ENCODE measurements at regions not wholly inside any gene's neighbourhood (a gene's known extent, or its start where the extent isn't known, plus 50 kb on each side); places are given as distances from the start of the nearest gene placed in this dataset.

- no peak for TF ChIP-seq REST (IDR thresholded peaks at IDR 0.05)
- TF ChIP-seq HNF4A (conservative IDR thresholded peaks at IDR 0.05) = no peak
- TF ChIP-seq FOXA1 (IDR thresholded peaks at IDR 0.05) = no peak
- no peak for TF ChIP-seq FOXA2 (IDR thresholded peaks at IDR 0.05)
- TF ChIP-seq MAX (IDR thresholded peaks at IDR 0.05) = no peak
- TF ChIP-seq ATF3 (IDR thresholded peaks at IDR 0.05) = no peak
- no peak for TF ChIP-seq RXRA (IDR thresholded peaks at IDR 0.05)
- TF ChIP-seq TAF1 (conservative IDR thresholded peaks at IDR 0.05) = no peak
- no peak for TF ChIP-seq GABPA (IDR thresholded peaks at IDR 0.05 in 1 of 2, conservative IDR thresholded peaks at IDR 0.05 in 1 of 2)
Observed at GRCh38 chr2:238510911-238511613, 84.3 kb downstream of the ASB1 start (continued).

DNA sequence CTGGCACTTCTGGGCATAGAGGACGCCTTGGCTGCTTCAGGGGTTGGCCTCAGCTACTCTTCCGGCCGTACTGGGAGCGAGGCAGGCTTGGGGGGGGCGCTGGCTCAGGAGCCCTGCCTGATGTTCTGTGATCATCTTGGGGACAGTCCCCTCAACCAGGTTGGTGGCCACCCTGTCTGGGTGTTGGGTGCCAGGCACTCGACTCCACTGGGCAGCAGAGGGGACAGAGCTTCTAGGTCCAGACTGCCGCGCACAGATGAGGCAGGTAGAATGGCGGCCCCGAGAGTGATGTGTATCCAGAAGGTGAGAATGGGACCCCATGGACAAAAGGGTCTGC, 84.9 kb downstream of the ASB1 start:
- 90% methylated on average over 10 of the region's 10 CpGs for WGBS
- Histone ChIP-seq H3K36me3 (ENCODE audit: control insufficient read depth in 4 of 4, insufficient read depth in 3 of 4, low read depth in 1 of 4, low read length in 3 of 4) (peaks cover 0 to 1% (median 0%) of the 10 kb centered on the region in 4 donors), H3K27me3 (ENCODE audit: control insufficient read depth in 4 of 4, insufficient read depth in 4 of 4, low read length in 3 of 4) (no peaks in the 10 kb centered on the region), H3K4me3 (ENCODE audit: low read depth in 1 of 3, low read length in 3 of 3) (no peak overlapping the region), H3K27ac (ENCODE audit: low read depth in 1 of 2, low read length in 2 of 2) (no peak overlapping the region), H3K9ac (ENCODE audit: low read depth in 1 of 2, low read length in 2 of 2) (no peak overlapping the region), H3K9me3 (ENCODE audit: control insufficient read depth in 4 of 4, low read length in 3 of 4) (peaks cover 0 to 3% (median under 1%) of the 10 kb centered on the region in 4 donors), H3K4me1 (ENCODE audit: control insufficient read depth in 4 of 4, insufficient read depth in 4 of 4, low read length in 3 of 4) (no peaks in the 10 kb centered on the region)
- no peak for DNase-seq (ENCODE audit: low spot score)
- TF ChIP-seq HNF4A (conservative IDR thresholded peaks at IDR 0.05) (no peak), RXRA (IDR thresholded peaks at IDR 0.05) (no peak), REST (IDR thresholded peaks at IDR 0.05) (no peak), FOXA1 (IDR thresholded peaks at IDR 0.05) (no peak), MAX (IDR thresholded peaks at IDR 0.05) (no peak)
- TF ChIP-seq, protein P1, sequence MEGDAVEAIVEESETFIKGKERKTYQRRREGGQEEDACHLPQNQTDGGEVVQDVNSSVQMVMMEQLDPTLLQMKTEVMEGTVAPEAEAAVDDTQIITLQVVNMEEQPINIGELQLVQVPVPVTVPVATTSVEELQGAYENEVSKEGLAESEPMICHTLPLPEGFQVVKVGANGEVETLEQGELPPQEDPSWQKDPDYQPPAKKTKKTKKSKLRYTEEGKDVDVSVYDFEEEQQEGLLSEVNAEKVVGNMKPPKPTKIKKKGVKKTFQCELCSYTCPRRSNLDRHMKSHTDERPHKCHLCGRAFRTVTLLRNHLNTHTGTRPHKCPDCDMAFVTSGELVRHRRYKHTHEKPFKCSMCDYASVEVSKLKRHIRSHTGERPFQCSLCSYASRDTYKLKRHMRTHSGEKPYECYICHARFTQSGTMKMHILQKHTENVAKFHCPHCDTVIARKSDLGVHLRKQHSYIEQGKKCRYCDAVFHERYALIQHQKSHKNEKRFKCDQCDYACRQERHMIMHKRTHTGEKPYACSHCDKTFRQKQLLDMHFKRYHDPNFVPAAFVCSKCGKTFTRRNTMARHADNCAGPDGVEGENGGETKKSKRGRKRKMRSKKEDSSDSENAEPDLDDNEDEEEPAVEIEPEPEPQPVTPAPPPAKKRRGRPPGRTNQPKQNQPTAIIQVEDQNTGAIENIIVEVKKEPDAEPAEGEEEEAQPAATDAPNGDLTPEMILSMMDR (IDR thresholded peaks at IDR 0.05; ENCODE audit: low read depth, low read length, missing input control) = no peak
